Sigmoid colon (tissue), 6 donors: ENCODE measurements at regions not wholly inside any gene's neighbourhood (a gene's known extent, or its start where the extent isn't known, plus 50 kb on each side); places are given as distances from the start of the nearest gene placed in this dataset.

Source experiments
- DNase-seq: peaks from one replicate; pipeline ENCODE4 v3.0.0-alpha.2; 2019
- H3K27ac ChIP-seq, 4 donors: fragments of 200-600 bp; sonication (generic); one replicate each; pipeline ENCODE4 v1.5.1; 2016 to 2019; ENCODE audit warnings: mild to moderate bottlenecking in 1 of 4
- H3K27me3 ChIP-seq, 3 donors: fragments of 200-600 bp; sonication (generic); one replicate each; pipeline ENCODE4 v1.5.1; 2019; ENCODE audit warnings: mild to moderate bottlenecking in 1 of 3
- H3K36me3 ChIP-seq, 4 donors: fragments of 200-600 bp; sonication (generic); one replicate each; pipeline ENCODE4 v1.5.1; 2016 to 2019
- H3K4me1 ChIP-seq, 4 donors: fragments of 200-600 bp; sonication (generic); one replicate each; pipeline ENCODE4 v1.5.1; 2017 to 2019
- H3K4me3 ChIP-seq, 4 donors: fragments of 200-600 bp; sonication (generic); one replicate each; pipeline ENCODE4 v1.5.1; 2017 to 2019; ENCODE audit warnings: mild to moderate bottlenecking in 2 of 4, moderate library complexity in 1 of 4
- H3K9me3 ChIP-seq, 4 donors: fragments of 200-600 bp in 3 of 4; sonication (generic) in 3 of 4; one replicate each; pipeline versions ENCODE4 v1.5.1 to v1.6.1; 2013 to 2019
- CTCF ChIP-seq, 4 experiments: fragments of 450-650 bp in 3 of 4; fragments of 200-600 bp in 1 of 4; IDR thresholded peaks; one replicate each; pipeline ENCODE4 v1.5.1; 2016 to 2019; ENCODE audit warnings: antibody characterized with exemption in 4 of 4, mild to moderate bottlenecking in 3 of 4, moderate library complexity in 2 of 4
- EP300 ChIP-seq, 4 donors: sonication (generic); formaldehyde crosslinking; IDR thresholded peaks; one replicate each; pipeline ENCODE4 v1.6.1; 2017; ENCODE audit warnings: antibody characterized with exemption in 4 of 4
- POLR2A ChIP-seq, 2 donors: fragments of 450-650 bp; IDR thresholded peaks; one replicate each; pipeline ENCODE4 v1.6.1; 2016; ENCODE audit warnings: antibody characterized with exemption in 2 of 2, mild to moderate bottlenecking in 2 of 2, moderate library complexity in 2 of 2
- POLR2AphosphoS5 ChIP-seq, 4 donors: sonication (generic); formaldehyde crosslinking; IDR thresholded peaks; one replicate each; pipeline ENCODE4 v1.6.1; 2017; ENCODE audit warnings: antibody characterized with exemption in 4 of 4
- WGBS, 2 donors: extraction: QIAGEN DNeasy Blood & Tissue Kit; methylation state at CpG; one replicate each; pipeline ENCODE4 v1.1.7; 2013; 5-methylcytosine and 5-hydroxymethylcytosine counted together
- intact Hi-C: fragments of 100-400 bp; cut with DNase I; formaldehyde crosslinking; loops from one replicate; pipeline ENCODE4 v1.15.1; 2023
- donor health status: healthy with polysubstance abuse.
- donor health status: healthy.

DNA sequence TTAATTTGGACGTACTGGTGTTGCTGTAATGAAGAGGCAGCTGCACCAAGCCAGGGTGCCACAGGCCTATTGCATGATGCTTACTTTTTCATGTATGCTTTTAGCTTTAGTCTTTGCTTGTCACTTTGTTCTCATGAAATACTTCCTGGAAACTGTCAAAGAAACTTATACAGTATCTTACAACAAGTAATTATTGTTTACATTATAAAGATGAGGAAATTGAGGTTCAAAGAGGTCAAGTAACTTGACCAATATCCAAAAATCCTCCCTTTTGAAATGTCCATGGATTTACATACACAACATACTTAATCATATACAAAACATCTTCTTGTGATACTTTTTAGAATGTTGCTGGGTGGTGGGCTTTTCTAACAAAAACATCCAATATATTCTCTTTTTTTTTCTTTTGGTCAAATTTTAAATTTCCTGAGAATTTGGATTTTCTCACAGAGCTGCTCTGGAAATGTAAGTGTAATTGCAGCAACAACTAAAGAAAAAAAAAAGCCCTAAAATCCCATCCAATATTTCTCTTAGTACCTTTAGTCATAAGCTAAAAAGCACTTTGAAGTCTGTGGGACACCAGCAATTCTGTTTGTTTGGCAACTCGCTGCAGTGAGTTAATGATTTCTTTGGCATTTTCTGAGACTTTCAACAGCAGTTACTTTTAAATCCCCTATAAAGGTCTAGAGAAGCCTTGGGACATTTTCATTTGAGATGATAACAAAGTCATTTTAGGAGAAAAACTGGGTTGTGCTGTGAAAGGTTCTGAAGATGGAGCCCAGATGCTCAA, 500.6 kb upstream of the IGFBP3 start:
- Histone ChIP-seq H3K27ac (no peak overlapping the region), H3K36me3 (no peaks in the 10 kb centered on the region), H3K27me3 (no peaks in the 10 kb centered on the region), H3K4me3 (no peak overlapping the region), H3K9me3 (no peaks in the 10 kb centered on the region), H3K4me1 (no peaks in the 10 kb centered on the region)
- intact Hi-C loops: no loop called here
- TF ChIP-seq EP300 (IDR thresholded peaks at IDR 0.05) (no peak), POLR2AphosphoS5 (IDR thresholded peaks at IDR 0.05) (no peak), POLR2A (IDR thresholded peaks at IDR 0.05) (no peak), CTCF (IDR thresholded peaks at IDR 0.05) (no peak)
- 27 to 69% methylated on average over 2 of the region's 2 CpGs for WGBS, 2 donors
- DNase-seq: no peak

DNA sequence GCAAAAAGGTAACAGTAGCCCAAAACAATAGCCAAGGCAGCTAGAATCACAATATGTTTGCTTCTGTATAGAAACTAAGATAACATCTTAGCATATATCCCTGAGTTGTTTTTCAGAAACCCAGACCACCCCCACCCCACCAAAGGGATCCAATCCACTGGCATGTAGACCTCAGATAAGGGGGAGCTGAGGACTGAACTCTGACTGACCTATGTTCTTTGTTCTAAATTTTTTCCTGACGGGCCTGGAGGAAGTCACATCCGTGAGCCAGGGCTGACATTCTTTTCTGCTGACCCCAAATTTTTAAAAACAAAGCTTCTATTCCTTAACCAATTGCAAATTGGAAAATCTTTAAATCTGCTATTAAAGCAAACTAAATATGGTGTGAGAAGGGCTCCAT, 493.9 kb upstream of the IGFBP3 start:
- Histone ChIP-seq H3K4me3 (no peak overlapping the region), H3K9me3 (no peaks in the 10 kb centered on the region), H3K4me1 (no peaks in the 10 kb centered on the region), H3K27ac (no peak overlapping the region), H3K36me3 (no peaks in the 10 kb centered on the region), H3K27me3 (no peaks in the 10 kb centered on the region)
- DNase-seq: no peak
- intact Hi-C loops: no loop called here
- WGBS, 2 donors: 46 to 47% methylated on average over 2 of the region's 2 CpGs
- no peak for TF ChIP-seq CTCF (IDR thresholded peaks at IDR 0.05)
- no peak for TF ChIP-seq EP300 (IDR thresholded peaks at IDR 0.05)
- no peak for TF ChIP-seq POLR2AphosphoS5 (IDR thresholded peaks at IDR 0.05)
- TF ChIP-seq POLR2A (IDR thresholded peaks at IDR 0.05): no peak

GRCh38 chr7:46411236-46411635, 490.2 kb upstream of the IGFBP3 start:
- TF ChIP-seq CTCF (IDR thresholded peaks at IDR 0.05): no peak
- TF ChIP-seq EP300 (IDR thresholded peaks at IDR 0.05): no peak
- no peak for TF ChIP-seq POLR2A (IDR thresholded peaks at IDR 0.05)
- no peak for TF ChIP-seq POLR2AphosphoS5 (IDR thresholded peaks at IDR 0.05)

GRCh38 chr7:46407125-46407524, 486.1 kb upstream of the IGFBP3 start:
- no peak for DNase-seq
- 50 to 72% methylated on average over 1 of the region's 1 CpG for WGBS, 2 donors

More at GRCh38 chr7:46411236-46411635, 490.2 kb upstream of the IGFBP3 start:
- no peaks in the 10 kb centered on the region for H3K36me3 ChIP-seq
- intact Hi-C loops: no loop called here
- no peak for DNase-seq
- H3K4me3 ChIP-seq: no peak overlapping the region
- no peak overlapping the region for H3K27ac ChIP-seq
- H3K9me3 ChIP-seq: no peaks in the 10 kb centered on the region
- no peaks in the 10 kb centered on the region for H3K27me3 ChIP-seq
- H3K4me1 ChIP-seq: no peaks in the 10 kb centered on the region

More at GRCh38 chr7:46407125-46407524, 486.1 kb upstream of the IGFBP3 start:
- H3K27ac ChIP-seq: no peak overlapping the region
- H3K9me3 ChIP-seq: no peaks in the 10 kb centered on the region
- H3K4me1 ChIP-seq: no peaks in the 10 kb centered on the region
- no peaks in the 10 kb centered on the region for H3K27me3 ChIP-seq
- intact Hi-C loops: no loop called here
- no peaks in the 10 kb centered on the region for H3K36me3 ChIP-seq
- TF ChIP-seq CTCF (IDR thresholded peaks at IDR 0.05): no peak
- TF ChIP-seq POLR2AphosphoS5 (IDR thresholded peaks at IDR 0.05): no peak
- TF ChIP-seq POLR2A (IDR thresholded peaks at IDR 0.05): no peak
- TF ChIP-seq EP300 (IDR thresholded peaks at IDR 0.05): no peak
- H3K4me3 ChIP-seq: no peak overlapping the region
